Keratinocyte (primary cell): ENCODE measurements at regions not wholly inside any gene's neighbourhood (a gene's known extent, or its start where the extent isn't known, plus 50 kb on each side); places are given as distances from the start of the nearest gene placed in this dataset.

Source experiments
- DNase-seq: peaks from one replicate; pipeline ENCODE4 v3.0.0-alpha.2; 2011; ENCODE audit warnings: low read depth, missing footprints, low spot score
- FAIRE-seq: peaks from 2 replicates; lab custom pipeline; 2011; peaks lifted over from hg19 to GRCh38; lab: Jason Lieb, UNC
- H2AFZ ChIP-seq: 2 replicates; pipeline ENCODE4 v1.6.0; 2012; ENCODE audit warnings: low read length, control low read depth, inconsistent platforms; ENCODE audit not compliant: control insufficient read depth
- H3K27ac ChIP-seq: 2 replicates; pipeline ENCODE4 v1.5.1; 2011; ENCODE audit warnings: low read length; ENCODE audit not compliant: control insufficient read depth, insufficient read depth
- H3K27me3 ChIP-seq: 3 replicates; pipeline ENCODE4 v1.6.0; 2011; ENCODE audit warnings: low read length; ENCODE audit not compliant: control insufficient read depth, insufficient read depth; ENCODE audit errors: extremely low read depth
- H3K36me3 ChIP-seq, 2 experiments: 2 replicates in 1 of 2; 3 replicates in 1 of 2; pipeline ENCODE4 v1.5.1; 2011; ENCODE audit warnings: low read length in 2 of 2, mild to moderate bottlenecking in 1 of 2; ENCODE audit not compliant: control insufficient read depth in 2 of 2, insufficient read depth in 2 of 2; ENCODE audit errors: extremely low read depth in 1 of 2
- H3K4me1 ChIP-seq: 3 replicates; pipeline ENCODE4 v1.5.1; 2011; ENCODE audit warnings: low read length; ENCODE audit not compliant: control insufficient read depth, insufficient read depth; ENCODE audit errors: extremely low read depth
- H3K4me2 ChIP-seq: 3 replicates; pipeline ENCODE4 v1.6.0; 2011; ENCODE audit warnings: low read depth, low read length; ENCODE audit not compliant: control insufficient read depth, insufficient read depth; ENCODE audit errors: extremely low read depth
- H3K4me3 ChIP-seq, 3 experiments: fragments of 200-600 bp in 1 of 3; sonication (generic) in 1 of 3; 2 replicates in 2 of 3; 3 replicates in 1 of 3; pipeline ENCODE4 v1.5.1; 2011 to 2016; ENCODE audit warnings: low read length in 3 of 3, mild to moderate bottlenecking in 3 of 3, control low read depth in 2 of 3, inconsistent platforms in 1 of 3, low read depth in 1 of 3, mixed read lengths in 1 of 3, mixed run types in 1 of 3, moderate library complexity in 1 of 3; ENCODE audit not compliant: control insufficient read depth in 2 of 3, insufficient read depth in 2 of 3; ENCODE audit errors: extremely low read depth in 1 of 3
- H3K79me2 ChIP-seq: 2 replicates; pipeline ENCODE4 v1.6.0; 2012; ENCODE audit warnings: low read length; ENCODE audit not compliant: control insufficient read depth, insufficient read depth
- H3K9ac ChIP-seq: 3 replicates; pipeline ENCODE4 v1.6.0; 2011; ENCODE audit warnings: low read length; ENCODE audit not compliant: control insufficient read depth, insufficient read depth; ENCODE audit errors: extremely low read depth
- H3K9me1 ChIP-seq: 3 replicates; pipeline ENCODE4 v1.6.0; 2011; ENCODE audit warnings: low read length; ENCODE audit not compliant: control insufficient read depth, insufficient read depth; ENCODE audit errors: extremely low read depth
- H3K9me3 ChIP-seq: 2 replicates; pipeline ENCODE4 v1.5.1; 2012; ENCODE audit warnings: low read depth, low read length; ENCODE audit not compliant: control insufficient read depth
- H4K20me1 ChIP-seq: 3 replicates; pipeline ENCODE4 v1.6.0; 2011; ENCODE audit warnings: low read length; ENCODE audit not compliant: control insufficient read depth, insufficient read depth; ENCODE audit errors: extremely low read depth
- EZH2 ChIP-seq: IDR thresholded peaks from one replicate; pipeline ENCODE4 v1.6.1; 2012; ENCODE audit warnings: inconsistent platforms, mild to moderate bottlenecking, low read length, moderate library complexity
- dilution Hi-C: fragments of 300-500 bp; cut with MboI; formaldehyde crosslinking; loops from one replicate; pipeline ENCODE4 v1.7.0; 2020; ENCODE audit warnings: low sequenced_read_pairs; ENCODE audit not compliant: extremely low pct_ligation_motif_present
- TF ChIP-seq, protein P1 (sequence below), 3 experiments: IDR thresholded peaks in 1 of 3; conservative IDR thresholded peaks in 1 of 3; optimal IDR thresholded peaks in 1 of 3; 2 replicates in 2 of 3; 3 replicates in 1 of 3; pipeline versions ENCODE3 to v1.5.1; 2011; ENCODE audit warnings: low read length in 3 of 3, mild to moderate bottlenecking in 3 of 3, moderate library complexity in 2 of 3, control low read depth in 1 of 3, inconsistent platforms in 1 of 3; ENCODE audit not compliant: insufficient read depth in 2 of 3; ENCODE audit errors: extremely low read depth in 1 of 3

GRCh38 chr2:226660124-226660523, 139.5 kb downstream of the IRS1 start:
- FAIRE-seq (no peak), DNase-seq (no peak)
- H4K20me1 ChIP-seq = no peaks in the 10 kb centered on the region
- no peaks in the 10 kb centered on the region for H3K79me2 ChIP-seq
- H3K4me3 ChIP-seq = no peak overlapping the region
- TF ChIP-seq, protein P1, sequence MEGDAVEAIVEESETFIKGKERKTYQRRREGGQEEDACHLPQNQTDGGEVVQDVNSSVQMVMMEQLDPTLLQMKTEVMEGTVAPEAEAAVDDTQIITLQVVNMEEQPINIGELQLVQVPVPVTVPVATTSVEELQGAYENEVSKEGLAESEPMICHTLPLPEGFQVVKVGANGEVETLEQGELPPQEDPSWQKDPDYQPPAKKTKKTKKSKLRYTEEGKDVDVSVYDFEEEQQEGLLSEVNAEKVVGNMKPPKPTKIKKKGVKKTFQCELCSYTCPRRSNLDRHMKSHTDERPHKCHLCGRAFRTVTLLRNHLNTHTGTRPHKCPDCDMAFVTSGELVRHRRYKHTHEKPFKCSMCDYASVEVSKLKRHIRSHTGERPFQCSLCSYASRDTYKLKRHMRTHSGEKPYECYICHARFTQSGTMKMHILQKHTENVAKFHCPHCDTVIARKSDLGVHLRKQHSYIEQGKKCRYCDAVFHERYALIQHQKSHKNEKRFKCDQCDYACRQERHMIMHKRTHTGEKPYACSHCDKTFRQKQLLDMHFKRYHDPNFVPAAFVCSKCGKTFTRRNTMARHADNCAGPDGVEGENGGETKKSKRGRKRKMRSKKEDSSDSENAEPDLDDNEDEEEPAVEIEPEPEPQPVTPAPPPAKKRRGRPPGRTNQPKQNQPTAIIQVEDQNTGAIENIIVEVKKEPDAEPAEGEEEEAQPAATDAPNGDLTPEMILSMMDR (optimal IDR thresholded peaks at IDR 0.05 in 1 of 3, IDR thresholded peaks at IDR 0.05 in 1 of 3, conservative IDR thresholded peaks at IDR 0.05 in 1 of 3; ENCODE audit: extremely low read depth in 1 of 3, insufficient read depth in 2 of 3, low read length in 3 of 3) = no peak
- TF ChIP-seq EZH2 = no peak
- H3K9ac ChIP-seq = no peak overlapping the region
- H3K36me3 ChIP-seq = no peaks in the 10 kb centered on the region
- peaks cover 21% of the 10 kb centered on the region for H3K4me1 ChIP-seq
- no peak overlapping the region for H3K27ac ChIP-seq
- H3K9me1 ChIP-seq = no peaks in the 10 kb centered on the region
- no peak overlapping the region for H3K4me2 ChIP-seq
- no peak overlapping the region for H2AFZ ChIP-seq
- H3K27me3 ChIP-seq = no peaks in the 10 kb centered on the region
- no peaks in the 10 kb centered on the region for H3K9me3 ChIP-seq
- dilution Hi-C loops = no loop called here

DNA sequence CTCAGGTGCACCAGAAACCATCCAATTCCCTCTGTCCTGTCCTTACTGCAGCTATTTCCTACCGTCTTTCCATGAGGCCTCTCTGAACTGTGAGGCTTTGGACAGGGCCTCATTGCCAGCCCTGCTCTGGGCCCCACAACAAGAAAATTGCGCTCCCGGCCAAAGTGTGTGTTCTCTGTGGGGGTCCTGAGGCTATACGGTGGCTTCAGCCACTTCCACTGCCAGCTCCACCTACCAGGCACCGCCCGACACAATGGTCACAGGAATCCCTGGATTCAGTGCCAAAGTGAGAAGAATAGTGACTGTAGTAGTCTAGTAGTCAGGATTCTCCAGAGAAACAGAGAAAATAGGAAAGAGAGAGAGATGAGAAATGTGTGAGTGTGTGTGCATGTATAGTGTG, 140.2 kb downstream of the IRS1 start:
- dilution Hi-C loops = no loop called here
- no peaks in the 10 kb centered on the region for H3K27me3 ChIP-seq
- no peaks in the 10 kb centered on the region for H3K9me1 ChIP-seq
- no peak overlapping the region for H3K4me3 ChIP-seq
- no peak overlapping the region for H3K9ac ChIP-seq
- DNase-seq = no peak
- no peak overlapping the region for H2AFZ ChIP-seq
- no peak overlapping the region for H3K27ac ChIP-seq
- H3K9me3 ChIP-seq = no peaks in the 10 kb centered on the region
- no peak for FAIRE-seq
- no peak for TF ChIP-seq EZH2
- TF ChIP-seq, protein P1 (optimal IDR thresholded peaks at IDR 0.05 in 1 of 3, IDR thresholded peaks at IDR 0.05 in 1 of 3, conservative IDR thresholded peaks at IDR 0.05 in 1 of 3; ENCODE audit: extremely low read depth in 1 of 3, insufficient read depth in 2 of 3, low read length in 3 of 3) = no peak
- peaks cover 21% of the 10 kb centered on the region for H3K4me1 ChIP-seq
- no peak overlapping the region for H3K4me2 ChIP-seq
- no peaks in the 10 kb centered on the region for H4K20me1 ChIP-seq
- H3K79me2 ChIP-seq = no peaks in the 10 kb centered on the region
- H3K36me3 ChIP-seq = no peaks in the 10 kb centered on the region
